Lung (tissue), 11 donors: ENCODE measurements at regions not wholly inside any gene's neighbourhood (a gene's known extent, or its start where the extent isn't known, plus 50 kb on each side); places are given as distances from the start of the nearest gene placed in this dataset.

Experiments
- ATAC-seq: fragments of 200-7000 bp; cut with Tn5 transposase; one replicate; pipeline ENCODE4 v1.9.1; 2020; ENCODE audit warnings: moderate number of reproducible peaks; ENCODE audit not compliant: insufficient read depth, low FRiP score
- DNase-seq, 3 donors: peaks; one replicate each; pipeline ENCODE4 v3.0.0-alpha.2; 2013 to 2017
- H3K27ac ChIP-seq, 2 donors: one replicate each; pipeline ENCODE4 v1.5.1; 2013; ENCODE audit warnings: mild to moderate bottlenecking in 2 of 2, moderate library complexity in 2 of 2, control low read depth in 1 of 2, inconsistent platforms in 1 of 2, low read depth in 1 of 2, low read length in 1 of 2
- H3K27me3 ChIP-seq, 3 donors: one replicate each; pipeline ENCODE4 v1.5.1; 2013; ENCODE audit warnings: low read length in 2 of 3; ENCODE audit not compliant: control insufficient read depth in 3 of 3, insufficient read depth in 3 of 3
- H3K36me3 ChIP-seq, 4 donors: one replicate each; pipeline ENCODE4 v1.5.1; 2013; ENCODE audit warnings: low read length in 4 of 4, mild to moderate bottlenecking in 1 of 4, moderate library complexity in 1 of 4; ENCODE audit not compliant: control insufficient read depth in 4 of 4, insufficient read depth in 4 of 4
- H3K4me1 ChIP-seq, 5 donors: one replicate each; pipeline ENCODE4 v1.5.1; 2013; ENCODE audit warnings: low read length in 5 of 5, mild to moderate bottlenecking in 2 of 5, moderate library complexity in 1 of 5; ENCODE audit not compliant: control insufficient read depth in 5 of 5, insufficient read depth in 5 of 5
- H3K4me3 ChIP-seq: one replicate; pipeline ENCODE4 v1.5.1; 2013; ENCODE audit warnings: mild to moderate bottlenecking, control low read depth, moderate library complexity
- H3K9ac ChIP-seq, 2 donors: one replicate each; pipeline ENCODE4 v1.5.1; 2013; ENCODE audit warnings: low read length in 2 of 2, control low read depth in 1 of 2; ENCODE audit not compliant: insufficient read depth in 1 of 2
- H3K9me3 ChIP-seq, 4 donors: one replicate each; pipeline ENCODE4 v1.5.1; 2013; ENCODE audit warnings: low read length in 3 of 4, mild to moderate bottlenecking in 1 of 4, moderate library complexity in 1 of 4; ENCODE audit not compliant: control insufficient read depth in 4 of 4, insufficient read depth in 3 of 4
- WGBS, 2 donors: extraction: QIAGEN DNeasy Blood & Tissue Kit; methylation state at CpG; one replicate each; pipeline ENCODE4 v1.1.7; 2013; 5-methylcytosine and 5-hydroxymethylcytosine counted together
- TF ChIP-seq, protein P1 (sequence below): IDR thresholded peaks from 2 replicates; pipeline ENCODE4 v1.5.1; 2012; ENCODE audit warnings: mild to moderate bottlenecking; ENCODE audit errors: control extremely low read depth, extremely low read depth
- donor health status: control.
- donor health status: control.
- donor health status: Bipolar disorder and iron deficiency.
- donor health status: healthy.
- donor health status: DM: yes; HTN: yes; CAD: no.

- peaks cover 0 to 2% (median 0%) of the 10 kb centered on the region in 4 donors for H3K9me3 ChIP-seq
- H3K4me3 ChIP-seq: no peak overlapping the region
- H3K9ac ChIP-seq: no peak overlapping the region
- WGBS, 2 donors: 50 to 63% methylated on average over 3 of the region's 3 CpGs
- TF ChIP-seq, protein P1, sequence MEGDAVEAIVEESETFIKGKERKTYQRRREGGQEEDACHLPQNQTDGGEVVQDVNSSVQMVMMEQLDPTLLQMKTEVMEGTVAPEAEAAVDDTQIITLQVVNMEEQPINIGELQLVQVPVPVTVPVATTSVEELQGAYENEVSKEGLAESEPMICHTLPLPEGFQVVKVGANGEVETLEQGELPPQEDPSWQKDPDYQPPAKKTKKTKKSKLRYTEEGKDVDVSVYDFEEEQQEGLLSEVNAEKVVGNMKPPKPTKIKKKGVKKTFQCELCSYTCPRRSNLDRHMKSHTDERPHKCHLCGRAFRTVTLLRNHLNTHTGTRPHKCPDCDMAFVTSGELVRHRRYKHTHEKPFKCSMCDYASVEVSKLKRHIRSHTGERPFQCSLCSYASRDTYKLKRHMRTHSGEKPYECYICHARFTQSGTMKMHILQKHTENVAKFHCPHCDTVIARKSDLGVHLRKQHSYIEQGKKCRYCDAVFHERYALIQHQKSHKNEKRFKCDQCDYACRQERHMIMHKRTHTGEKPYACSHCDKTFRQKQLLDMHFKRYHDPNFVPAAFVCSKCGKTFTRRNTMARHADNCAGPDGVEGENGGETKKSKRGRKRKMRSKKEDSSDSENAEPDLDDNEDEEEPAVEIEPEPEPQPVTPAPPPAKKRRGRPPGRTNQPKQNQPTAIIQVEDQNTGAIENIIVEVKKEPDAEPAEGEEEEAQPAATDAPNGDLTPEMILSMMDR: no peak
- DNase-seq (peak in 2 of 3 donors; percentile 39 to 46), ATAC-seq (no peak)
- H3K4me1 ChIP-seq: peaks cover 0 to 4% (median 0%) of the 10 kb centered on the region in 5 donors
- H3K27me3 ChIP-seq: peaks cover 0 to 2% (median 0%) of the 10 kb centered on the region in 3 donors
- H3K36me3 ChIP-seq: no peaks in the 10 kb centered on the region
- H3K27ac ChIP-seq: no peak overlapping the region
Observed at GRCh38 chrX:28351801-28352200, 235.4 kb upstream of the IL1RAPL1 start.

GRCh38 chrX:28349888-28350287 is 237.4 kb upstream of the IL1RAPL1 start:
- ATAC-seq (no peak), DNase-seq (no peak)
- H3K36me3 ChIP-seq: no peaks in the 10 kb centered on the region
- TF ChIP-seq, protein P1: no peak
- peaks cover 0 to 2% (median 0%) of the 10 kb centered on the region in 3 donors for H3K27me3 ChIP-seq
- peaks cover 0 to 2% (median 0%) of the 10 kb centered on the region in 4 donors for H3K9me3 ChIP-seq
- no peak overlapping the region for H3K4me3 ChIP-seq
- no peak overlapping the region for H3K27ac ChIP-seq
- peaks cover 0 to 4% (median 0%) of the 10 kb centered on the region in 5 donors for H3K4me1 ChIP-seq
- no peak overlapping the region for H3K9ac ChIP-seq

DNA sequence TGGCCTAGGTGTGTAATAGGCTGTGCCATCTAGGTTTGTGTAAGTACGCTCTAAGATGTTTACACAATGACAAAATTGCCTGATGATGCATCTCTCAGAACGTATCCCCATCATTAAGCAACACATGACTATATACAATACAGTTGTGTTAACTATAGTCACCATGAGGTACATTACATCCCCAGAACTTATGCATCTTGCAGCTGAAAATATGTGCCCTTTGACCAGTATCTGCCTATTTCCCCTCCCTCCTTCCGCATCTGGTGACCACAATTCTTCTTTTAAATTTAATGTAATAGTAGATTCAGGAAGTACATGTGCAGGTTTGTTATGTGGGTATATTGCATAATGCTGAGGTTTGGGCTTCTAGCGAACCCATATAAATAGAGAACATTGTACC is 239.8 kb upstream of the IL1RAPL1 start:
- Histone ChIP-seq H3K27ac (no peak overlapping the region), H3K4me3 (no peak overlapping the region), H3K27me3 (peaks cover 0 to 2% (median 0%) of the 10 kb centered on the region in 3 donors), H3K9ac (no peak overlapping the region), H3K36me3 (no peaks in the 10 kb centered on the region), H3K9me3 (peaks cover 0 to 2% (median 0%) of the 10 kb centered on the region in 4 donors), H3K4me1 (peaks cover 0 to 4% (median 0%) of the 10 kb centered on the region in 5 donors)
- ATAC-seq: no peak
- TF ChIP-seq, protein P1: no peak
- 51 to 65% methylated on average over 4 of the region's 4 CpGs for WGBS, 2 donors
- DNase-seq: no peak

DNA sequence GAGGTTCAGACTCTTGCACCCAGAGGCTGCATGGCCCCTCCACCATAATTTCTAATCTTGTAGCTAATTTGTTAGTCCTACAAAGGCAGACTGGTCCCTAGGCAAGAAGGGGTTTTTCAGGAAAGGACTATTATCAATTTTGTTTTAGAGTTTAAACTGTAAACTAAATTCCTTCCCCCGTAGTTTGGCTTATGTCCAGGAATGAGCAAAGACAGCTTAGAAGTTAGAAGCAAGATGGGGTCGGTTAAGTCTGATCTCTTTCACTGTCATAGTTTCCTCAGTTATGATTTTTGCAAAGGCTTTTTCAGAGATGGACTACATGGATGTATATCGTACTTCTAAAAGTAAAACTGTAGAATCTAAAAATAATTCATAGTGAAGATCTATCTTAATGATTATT is 258.1 kb upstream of the IL1RAPL1 start:
- Histone ChIP-seq H3K36me3 (no peaks in the 10 kb centered on the region), H3K27me3 (peaks cover 0 to 2% (median 0%) of the 10 kb centered on the region in 3 donors), H3K9ac (no peak overlapping the region), H3K27ac (no peak overlapping the region), H3K4me1 (peaks cover 0 to 4% (median 0%) of the 10 kb centered on the region in 5 donors), H3K4me3 (no peak overlapping the region), H3K9me3 (no peaks in the 10 kb centered on the region)
- ATAC-seq (no peak), DNase-seq (peak in 2 of 3 donors; percentile 68 to 70)
- WGBS, 2 donors: 44 to 47% methylated on average over 3 of the region's 3 CpGs
- TF ChIP-seq, protein P1: no peak
